ENCODE measurements at regions not wholly inside any gene's neighbourhood (a gene's known extent, or its start where the extent isn't known, plus 50 kb on each side); places are given as distances from the start of the nearest gene placed in this dataset.

DNA sequence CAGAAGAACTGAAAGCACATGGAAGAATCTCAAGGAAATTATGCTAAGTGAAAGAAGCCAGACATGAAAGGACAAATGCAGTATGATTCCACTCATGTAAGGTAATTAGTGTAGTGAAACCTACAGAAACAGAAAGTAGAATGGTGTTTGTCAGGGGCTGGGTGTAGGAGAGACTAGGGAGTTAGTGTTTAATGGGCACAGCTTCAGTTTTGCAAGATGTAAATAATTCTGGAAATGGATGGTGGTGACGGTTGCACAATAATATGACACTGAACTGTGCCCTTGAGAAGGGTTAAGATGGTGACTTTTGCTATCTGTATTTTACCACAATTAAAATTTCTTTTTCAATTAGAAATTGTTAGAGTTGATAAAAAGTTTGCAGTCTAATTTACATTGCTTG is 157.3 kb upstream of the ADCY1 start:
- Histone ChIP-seq H4K20me1 (ENCODE audit: insufficient read depth) (no peaks in the 10 kb centered on the region), H2AFZ (ENCODE audit: low read depth, low read length) (no peak overlapping the region), H3K27me3 (ENCODE audit: insufficient read depth, low read depth, low read length) (no peaks in the 10 kb centered on the region), H3K9ac (ENCODE audit: low read length) (no peak overlapping the region), H3K36me3 (ENCODE audit: insufficient read depth, low read length) (no peaks in the 10 kb centered on the region), H3K27ac (ENCODE audit: low read length) (no peak overlapping the region), H3K4me3 (ENCODE audit: low read length) (no peak overlapping the region), H3K4me2 (ENCODE audit: low read length) (no peak overlapping the region), H3K79me2 (replicated peaks; ENCODE audit: insufficient read depth, low read length) (no peaks in the 10 kb centered on the region), H3F3A (ENCODE audit: insufficient read depth, low read length, poor library complexity, severe bottlenecking) (no peaks in the 10 kb centered on the region), H3K9me2 (ENCODE audit: insufficient read depth, low read length) (no peaks in the 10 kb centered on the region), H3K9me3 (ENCODE audit: low read length) (no peaks in the 10 kb centered on the region)
- no peak for TF ChIP-seq EP300 (conservative IDR thresholded peaks at IDR 0.05; ENCODE audit: poor library complexity, severe bottlenecking)
- no peak for TF ChIP-seq POLR2AphosphoS5 (IDR thresholded peaks at IDR 0.05)
- no peak for TF ChIP-seq EZH2 (IDR thresholded peaks at IDR 0.05; ENCODE audit: borderline replicate concordance, insufficient read depth, low read length, poor library complexity, severe bottlenecking)
- TF ChIP-seq, protein P1, sequence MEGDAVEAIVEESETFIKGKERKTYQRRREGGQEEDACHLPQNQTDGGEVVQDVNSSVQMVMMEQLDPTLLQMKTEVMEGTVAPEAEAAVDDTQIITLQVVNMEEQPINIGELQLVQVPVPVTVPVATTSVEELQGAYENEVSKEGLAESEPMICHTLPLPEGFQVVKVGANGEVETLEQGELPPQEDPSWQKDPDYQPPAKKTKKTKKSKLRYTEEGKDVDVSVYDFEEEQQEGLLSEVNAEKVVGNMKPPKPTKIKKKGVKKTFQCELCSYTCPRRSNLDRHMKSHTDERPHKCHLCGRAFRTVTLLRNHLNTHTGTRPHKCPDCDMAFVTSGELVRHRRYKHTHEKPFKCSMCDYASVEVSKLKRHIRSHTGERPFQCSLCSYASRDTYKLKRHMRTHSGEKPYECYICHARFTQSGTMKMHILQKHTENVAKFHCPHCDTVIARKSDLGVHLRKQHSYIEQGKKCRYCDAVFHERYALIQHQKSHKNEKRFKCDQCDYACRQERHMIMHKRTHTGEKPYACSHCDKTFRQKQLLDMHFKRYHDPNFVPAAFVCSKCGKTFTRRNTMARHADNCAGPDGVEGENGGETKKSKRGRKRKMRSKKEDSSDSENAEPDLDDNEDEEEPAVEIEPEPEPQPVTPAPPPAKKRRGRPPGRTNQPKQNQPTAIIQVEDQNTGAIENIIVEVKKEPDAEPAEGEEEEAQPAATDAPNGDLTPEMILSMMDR (IDR thresholded peaks at IDR 0.05; ENCODE audit: poor library complexity, severe bottlenecking): no peak
- TF ChIP-seq MXI1 (conservative IDR thresholded peaks at IDR 0.05; ENCODE audit: poor library complexity, severe bottlenecking): no peak
- no peak for TF ChIP-seq TAF1 (IDR thresholded peaks at IDR 0.05; ENCODE audit: low read depth)
- no peak for TF ChIP-seq SMC3 (conservative IDR thresholded peaks at IDR 0.05; ENCODE audit: poor library complexity)
- TF ChIP-seq, protein P2, sequence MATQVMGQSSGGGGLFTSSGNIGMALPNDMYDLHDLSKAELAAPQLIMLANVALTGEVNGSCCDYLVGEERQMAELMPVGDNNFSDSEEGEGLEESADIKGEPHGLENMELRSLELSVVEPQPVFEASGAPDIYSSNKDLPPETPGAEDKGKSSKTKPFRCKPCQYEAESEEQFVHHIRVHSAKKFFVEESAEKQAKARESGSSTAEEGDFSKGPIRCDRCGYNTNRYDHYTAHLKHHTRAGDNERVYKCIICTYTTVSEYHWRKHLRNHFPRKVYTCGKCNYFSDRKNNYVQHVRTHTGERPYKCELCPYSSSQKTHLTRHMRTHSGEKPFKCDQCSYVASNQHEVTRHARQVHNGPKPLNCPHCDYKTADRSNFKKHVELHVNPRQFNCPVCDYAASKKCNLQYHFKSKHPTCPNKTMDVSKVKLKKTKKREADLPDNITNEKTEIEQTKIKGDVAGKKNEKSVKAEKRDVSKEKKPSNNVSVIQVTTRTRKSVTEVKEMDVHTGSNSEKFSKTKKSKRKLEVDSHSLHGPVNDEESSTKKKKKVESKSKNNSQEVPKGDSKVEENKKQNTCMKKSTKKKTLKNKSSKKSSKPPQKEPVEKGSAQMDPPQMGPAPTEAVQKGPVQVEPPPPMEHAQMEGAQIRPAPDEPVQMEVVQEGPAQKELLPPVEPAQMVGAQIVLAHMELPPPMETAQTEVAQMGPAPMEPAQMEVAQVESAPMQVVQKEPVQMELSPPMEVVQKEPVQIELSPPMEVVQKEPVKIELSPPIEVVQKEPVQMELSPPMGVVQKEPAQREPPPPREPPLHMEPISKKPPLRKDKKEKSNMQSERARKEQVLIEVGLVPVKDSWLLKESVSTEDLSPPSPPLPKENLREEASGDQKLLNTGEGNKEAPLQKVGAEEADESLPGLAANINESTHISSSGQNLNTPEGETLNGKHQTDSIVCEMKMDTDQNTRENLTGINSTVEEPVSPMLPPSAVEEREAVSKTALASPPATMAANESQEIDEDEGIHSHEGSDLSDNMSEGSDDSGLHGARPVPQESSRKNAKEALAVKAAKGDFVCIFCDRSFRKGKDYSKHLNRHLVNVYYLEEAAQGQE (IDR thresholded peaks at IDR 0.05; ENCODE audit: borderline replicate concordance): no peak
- TF ChIP-seq RAD21 (conservative IDR thresholded peaks at IDR 0.05): no peak

DNA sequence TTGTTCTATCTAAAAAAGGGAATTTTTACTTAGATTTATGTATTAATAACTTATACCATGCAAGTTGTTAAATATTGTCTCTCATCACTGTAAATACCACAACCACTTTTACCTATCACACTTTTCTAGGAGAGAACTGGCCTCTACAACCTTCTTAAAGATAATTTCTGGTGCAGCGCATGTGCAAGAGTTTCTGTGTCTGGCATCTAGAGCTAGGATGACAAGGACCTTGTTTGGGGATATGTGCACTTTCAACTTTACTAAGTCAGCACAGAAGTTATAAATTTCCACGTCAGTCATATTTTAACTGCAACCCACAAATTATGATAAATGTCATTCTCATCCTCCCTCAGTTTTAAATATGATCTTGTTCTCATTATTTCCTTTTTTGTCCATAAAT is 156.9 kb upstream of the ADCY1 start:
- Histone ChIP-seq H3K9ac (ENCODE audit: low read length) (no peak overlapping the region), H3K9me3 (ENCODE audit: low read length) (no peaks in the 10 kb centered on the region), H3K4me2 (ENCODE audit: low read length) (no peak overlapping the region), H3K79me2 (replicated peaks; ENCODE audit: insufficient read depth, low read length) (no peaks in the 10 kb centered on the region), H3K27me3 (ENCODE audit: insufficient read depth, low read depth, low read length) (no peaks in the 10 kb centered on the region), H3K36me3 (ENCODE audit: insufficient read depth, low read length) (no peaks in the 10 kb centered on the region), H2AFZ (ENCODE audit: low read depth, low read length) (no peak overlapping the region), H3K4me3 (ENCODE audit: low read length) (no peak overlapping the region), H4K20me1 (ENCODE audit: insufficient read depth) (no peaks in the 10 kb centered on the region), H3K27ac (ENCODE audit: low read length) (no peak overlapping the region), H3K9me2 (ENCODE audit: insufficient read depth, low read length) (no peaks in the 10 kb centered on the region), H3F3A (ENCODE audit: insufficient read depth, low read length, poor library complexity, severe bottlenecking) (no peaks in the 10 kb centered on the region)
- TF ChIP-seq, protein P1 (IDR thresholded peaks at IDR 0.05; ENCODE audit: poor library complexity, severe bottlenecking): no peak

Measured in neural cell (in vitro differentiated cells).